ENCODE measurements at regions not wholly inside any gene's neighbourhood (a gene's known extent, or its start where the extent isn't known, plus 50 kb on each side); places are given as distances from the start of the nearest gene placed in this dataset.

- TF ChIP-seq CTCF (IDR thresholded peaks at IDR 0.05; ENCODE audit: extremely low read depth, missing control alignments), result no peak
- DNase-seq (ENCODE audit: low spot score), result no peak
These were observed 420.8 kb downstream of the CCDC91 start for GRCh38 chr12:28611115-28611435.

DNA sequence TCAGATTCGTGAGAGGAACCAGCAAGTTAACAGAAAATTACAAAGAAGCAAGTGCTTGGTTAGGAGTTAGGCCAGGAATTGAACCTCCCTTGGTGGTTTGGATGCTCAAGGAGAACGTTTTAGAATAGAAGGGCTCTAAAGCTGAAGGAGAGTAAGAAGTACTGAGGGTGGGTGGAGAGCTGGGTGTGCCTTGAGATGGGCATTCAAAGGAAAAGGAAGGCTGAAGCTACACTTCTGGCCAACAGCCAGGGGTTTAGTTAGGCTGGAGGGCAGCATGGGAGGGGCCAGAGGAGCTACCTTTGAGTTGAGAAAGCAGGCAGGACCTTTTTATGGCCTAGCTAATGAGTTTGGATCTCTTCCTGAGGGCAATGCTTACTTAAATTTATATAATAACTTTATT, 421.2 kb downstream of the CCDC91 start:
- no peak for DNase-seq (ENCODE audit: low spot score)
- TF ChIP-seq CTCF (IDR thresholded peaks at IDR 0.05; ENCODE audit: extremely low read depth, missing control alignments), result no peak

DNA sequence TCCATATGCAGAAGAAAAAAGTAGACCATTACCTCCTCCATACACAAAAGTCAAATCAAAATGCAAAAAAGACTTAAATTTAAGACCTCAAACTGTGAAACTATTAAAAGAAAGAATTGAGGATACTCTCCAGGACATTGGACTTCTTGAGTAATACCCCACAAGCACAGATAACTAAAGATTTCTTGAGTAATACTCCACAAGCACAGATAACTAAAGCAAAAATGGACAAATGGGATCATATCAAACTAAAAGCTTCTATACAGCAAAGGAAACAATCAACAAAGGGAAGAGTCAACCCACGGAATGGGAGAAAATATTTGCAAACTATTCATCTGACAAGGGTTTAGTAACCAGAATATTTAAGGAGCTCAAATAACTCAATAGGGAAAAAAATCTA, 427.9 kb downstream of the CCDC91 start:
- TF ChIP-seq CTCF (IDR thresholded peaks at IDR 0.05; ENCODE audit: extremely low read depth, missing control alignments), result no peak
- no peak for DNase-seq (ENCODE audit: low spot score)

DNA sequence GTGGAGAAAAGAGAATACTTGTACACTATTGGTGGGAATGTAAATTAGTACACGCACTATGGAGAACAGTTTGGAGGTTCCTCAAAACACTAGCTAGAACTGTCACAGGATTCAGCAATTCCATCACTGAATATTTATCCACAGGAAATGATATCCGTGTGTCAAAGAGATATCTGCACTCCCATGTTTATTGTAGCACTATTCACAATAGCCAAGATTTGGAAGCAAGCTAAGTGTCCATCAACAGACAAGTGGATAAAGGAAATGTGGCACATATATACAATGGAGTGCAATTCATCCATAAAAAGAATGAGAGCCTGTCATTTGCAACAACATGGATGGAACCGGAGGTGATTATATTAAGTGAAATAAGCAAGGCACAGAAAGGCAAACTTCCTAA, 428.5 kb downstream of the CCDC91 start:
- no peak for TF ChIP-seq CTCF (IDR thresholded peaks at IDR 0.05; ENCODE audit: extremely low read depth, missing control alignments)
- no peak for DNase-seq (ENCODE audit: low spot score)

- no peak for DNase-seq (ENCODE audit: low spot score)
- TF ChIP-seq CTCF (IDR thresholded peaks at IDR 0.05; ENCODE audit: extremely low read depth, missing control alignments), result no peak
These were observed 430.0 kb downstream of the CCDC91 start for GRCh38 chr12:28620281-28620680.

- DNase-seq (ENCODE audit: low spot score), result no peak
- TF ChIP-seq CTCF (IDR thresholded peaks at IDR 0.05; ENCODE audit: extremely low read depth, missing control alignments), result no peak
These were observed 432.1 kb downstream of the CCDC91 start for GRCh38 chr12:28622406-28622805.

- no peak for TF ChIP-seq CTCF (IDR thresholded peaks at IDR 0.05; ENCODE audit: extremely low read depth, missing control alignments)
- DNase-seq (ENCODE audit: low spot score), result no peak
These were observed 436.2 kb downstream of the CCDC91 start for GRCh38 chr12:28626504-28626903.
